GM12891 (cell line): ENCODE measurements at regions not wholly inside any gene's neighbourhood (a gene's known extent, or its start where the extent isn't known, plus 50 kb on each side); places are given as distances from the start of the nearest gene placed in this dataset.

Experiments used
- POLR2A ChIP-seq: IDR thresholded peaks from 2 replicates; pipeline ENCODE4 v1.6.1; 2011; ENCODE audit warnings: low read depth, low read length, control low read depth
- POLR2AphosphoS5 ChIP-seq: IDR thresholded peaks from 2 replicates; pipeline ENCODE4 v1.6.1; 2011; ENCODE audit warnings: low read depth, low read length, control low read depth
- POU2F2 ChIP-seq: IDR thresholded peaks from 2 replicates; pipeline ENCODE4 v1.6.1; 2011; ENCODE audit warnings: low read depth, mild to moderate bottlenecking, control low read depth, low read length, moderate library complexity
- SPI1 ChIP-seq: IDR thresholded peaks from 2 replicates; pipeline ENCODE4 v1.6.1; 2011; ENCODE audit warnings: low read depth, low read length, control low read depth
- TAF1 ChIP-seq: IDR thresholded peaks from 2 replicates; pipeline ENCODE4 v1.6.1; 2011; ENCODE audit warnings: low read depth, low read length, control low read depth

- TF ChIP-seq POLR2A (no peak), POLR2AphosphoS5 (no peak), TAF1 (no peak), POU2F2 (no peak), SPI1 (no peak)
Measured at GRCh38 chr6:56814308-56814707, 140.6 kb upstream of the BEND6 start.
